Spinal cord (tissue), 9 donors: ENCODE measurements at regions not wholly inside any gene's neighbourhood (a gene's known extent, or its start where the extent isn't known, plus 50 kb on each side); places are given as distances from the start of the nearest gene placed in this dataset.

Experiments used
- DNase-seq, 6 donors: peaks; one replicate each; pipeline versions ENCODE4 v3.0.0 to v3.0.0-alpha.2; 2013 to 2015; ENCODE audit warnings: low spot score in 6 of 6, low read depth in 4 of 6
- H3K27ac ChIP-seq: one replicate; pipeline ENCODE4 v1.5.1; 2013; ENCODE audit warnings: low read depth, low read length, control low read depth
- H3K27me3 ChIP-seq: one replicate; pipeline ENCODE4 v1.6.1; 2013; ENCODE audit warnings: low read length; ENCODE audit not compliant: control insufficient read depth, insufficient read depth
- H3K36me3 ChIP-seq: one replicate; pipeline ENCODE4 v1.6.1; 2013; ENCODE audit warnings: low read length; ENCODE audit not compliant: control insufficient read depth, insufficient read depth
- H3K4me1 ChIP-seq: one replicate; pipeline ENCODE4 v1.6.1; 2013; ENCODE audit warnings: low read length; ENCODE audit not compliant: control insufficient read depth, insufficient read depth
- H3K4me3 ChIP-seq: one replicate; pipeline ENCODE4 v1.5.1; 2013; ENCODE audit warnings: low read depth, low read length, control low read depth
- H3K9me3 ChIP-seq: one replicate; pipeline ENCODE4 v1.6.1; 2013; ENCODE audit warnings: low read length; ENCODE audit not compliant: control insufficient read depth, insufficient read depth
- WGBS: methylation state at CpG from one replicate; pipeline ENCODE4 v1.1.5; 2013; ENCODE audit warnings: missing lambda C conversion rate; ENCODE audit not compliant: insufficient coverage; 5-methylcytosine and 5-hydroxymethylcytosine counted together
- donor health status: healthy.

- no peaks in the 10 kb centered on the region for H3K9me3 ChIP-seq
- no peaks in the 10 kb centered on the region for H3K27me3 ChIP-seq
- DNase-seq: peak in 1 of 6 donors; percentile 41
- H3K4me3 ChIP-seq: no peak overlapping the region
- no peaks in the 10 kb centered on the region for H3K4me1 ChIP-seq
- no peaks in the 10 kb centered on the region for H3K36me3 ChIP-seq
- H3K27ac ChIP-seq: no peak overlapping the region
- WGBS: no CpG with 5 or more reads among the region's 3 CpGs
These were observed 742.2 kb upstream of the SLITRK6 start for GRCh38 chr13:86541461-86541860.

- H3K27ac ChIP-seq: no peak overlapping the region
- H3K27me3 ChIP-seq: no peaks in the 10 kb centered on the region
- no peak for DNase-seq
- H3K4me3 ChIP-seq: no peak overlapping the region
- H3K4me1 ChIP-seq: no peaks in the 10 kb centered on the region
- H3K9me3 ChIP-seq: no peaks in the 10 kb centered on the region
- no peaks in the 10 kb centered on the region for H3K36me3 ChIP-seq
These were observed 754.8 kb upstream of the SLITRK6 start for GRCh38 chr13:86554066-86554465.

- Histone ChIP-seq H3K27ac (no peak overlapping the region), H3K4me3 (no peak overlapping the region), H3K4me1 (no peaks in the 10 kb centered on the region), H3K9me3 (no peaks in the 10 kb centered on the region), H3K36me3 (no peaks in the 10 kb centered on the region), H3K27me3 (no peaks in the 10 kb centered on the region)
- 17% methylated on average over 1 of the region's 1 CpG for WGBS
- DNase-seq: peak in 2 of 6 donors; percentile 0 to 40
These were observed 760.7 kb upstream of the SLITRK6 start for GRCh38 chr13:86559901-86560300.

- Histone ChIP-seq H3K36me3 (no peaks in the 10 kb centered on the region), H3K9me3 (no peaks in the 10 kb centered on the region), H3K27ac (no peak overlapping the region), H3K4me3 (no peak overlapping the region), H3K4me1 (no peaks in the 10 kb centered on the region), H3K27me3 (no peaks in the 10 kb centered on the region)
- WGBS: no CpG with 5 or more reads among the region's 6 CpGs
- no peak for DNase-seq
These were observed 763.6 kb upstream of the SLITRK6 start for GRCh38 chr13:86562866-86563265.

GRCh38 chr13:86563308-86563707, 764.1 kb upstream of the SLITRK6 start:
- no peaks in the 10 kb centered on the region for H3K36me3 ChIP-seq
- WGBS: no CpG with 5 or more reads among the region's 2 CpGs
- H3K27me3 ChIP-seq: no peaks in the 10 kb centered on the region
- no peaks in the 10 kb centered on the region for H3K9me3 ChIP-seq
- H3K27ac ChIP-seq: no peak overlapping the region
- DNase-seq: no peak
- H3K4me1 ChIP-seq: no peaks in the 10 kb centered on the region
- H3K4me3 ChIP-seq: no peak overlapping the region

- H3K4me1 ChIP-seq: no peaks in the 10 kb centered on the region
- no peak overlapping the region for H3K4me3 ChIP-seq
- no peaks in the 10 kb centered on the region for H3K27me3 ChIP-seq
- WGBS: no CpG with 5 or more reads among the region's 3 CpGs
- no peak overlapping the region for H3K27ac ChIP-seq
- no peak for DNase-seq
- H3K9me3 ChIP-seq: no peaks in the 10 kb centered on the region
- no peaks in the 10 kb centered on the region for H3K36me3 ChIP-seq
These were observed 767.9 kb upstream of the SLITRK6 start for GRCh38 chr13:86567119-86567518.

GRCh38 chr13:86569119-86569518, 769.9 kb upstream of the SLITRK6 start:
- no peaks in the 10 kb centered on the region for H3K9me3 ChIP-seq
- H3K27me3 ChIP-seq: no peaks in the 10 kb centered on the region
- H3K36me3 ChIP-seq: no peaks in the 10 kb centered on the region
- WGBS: no CpG with 5 or more reads among the region's 1 CpG
- no peak overlapping the region for H3K27ac ChIP-seq
- H3K4me1 ChIP-seq: no peaks in the 10 kb centered on the region
- H3K4me3 ChIP-seq: no peak overlapping the region
- DNase-seq: no peak

GRCh38 chr13:86569974-86570373, 770.8 kb upstream of the SLITRK6 start:
- DNase-seq: no peak
- no peak overlapping the region for H3K4me3 ChIP-seq

GRCh38 chr13:86572115-86572514, 772.9 kb upstream of the SLITRK6 start:
- Histone ChIP-seq H3K36me3 (no peaks in the 10 kb centered on the region), H3K27me3 (no peaks in the 10 kb centered on the region), H3K4me1 (no peaks in the 10 kb centered on the region), H3K9me3 (no peaks in the 10 kb centered on the region), H3K4me3 (no peak overlapping the region), H3K27ac (no peak overlapping the region)
- WGBS: no CpG with 5 or more reads among the region's 2 CpGs
- no peak for DNase-seq

More at GRCh38 chr13:86569974-86570373, 770.8 kb upstream of the SLITRK6 start:
- H3K27me3 ChIP-seq: no peaks in the 10 kb centered on the region
- H3K4me1 ChIP-seq: no peaks in the 10 kb centered on the region
- H3K36me3 ChIP-seq: no peaks in the 10 kb centered on the region
- no peaks in the 10 kb centered on the region for H3K9me3 ChIP-seq
- no peak overlapping the region for H3K27ac ChIP-seq

GRCh38 chr13:86579662-86580061, 780.4 kb upstream of the SLITRK6 start:
- Histone ChIP-seq H3K27ac (no peak overlapping the region), H3K9me3 (no peaks in the 10 kb centered on the region), H3K4me3 (no peak overlapping the region), H3K4me1 (no peaks in the 10 kb centered on the region), H3K36me3 (no peaks in the 10 kb centered on the region), H3K27me3 (no peaks in the 10 kb centered on the region)
- DNase-seq: no peak
- WGBS: 69% methylated on average over 2 of the region's 3 CpGs
